Liver (tissue), 8 donors: ENCODE measurements at regions not wholly inside any gene's neighbourhood (a gene's known extent, or its start where the extent isn't known, plus 50 kb on each side); places are given as distances from the start of the nearest gene placed in this dataset.

Experiments
- DNase-seq: peaks from one replicate; pipeline ENCODE4 v3.0.0-alpha.2; 2017; ENCODE audit warnings: low spot score
- H3K27ac ChIP-seq, 2 donors: one replicate each; pipeline ENCODE4 v1.7.0; 2013; ENCODE audit warnings: inconsistent platforms in 2 of 2, low read length in 2 of 2, control low read depth in 1 of 2, low read depth in 1 of 2, mild to moderate bottlenecking in 1 of 2
- H3K27me3 ChIP-seq, 4 donors: one replicate each; pipeline versions ENCODE4 v1.6.1 to v1.7.0; 2013; ENCODE audit warnings: low read length in 3 of 4, inconsistent platforms in 1 of 4, mild to moderate bottlenecking in 1 of 4, moderate library complexity in 1 of 4; ENCODE audit not compliant: control insufficient read depth in 4 of 4, insufficient read depth in 4 of 4
- H3K36me3 ChIP-seq, 4 donors: one replicate each; pipeline versions ENCODE4 v1.6.1 to v1.7.0; 2013; ENCODE audit warnings: low read length in 3 of 4, mild to moderate bottlenecking in 3 of 4, low read depth in 1 of 4, moderate library complexity in 1 of 4; ENCODE audit not compliant: control insufficient read depth in 4 of 4, insufficient read depth in 3 of 4
- H3K4me1 ChIP-seq, 4 donors: one replicate each; pipeline versions ENCODE4 v1.6.1 to v1.7.0; 2013; ENCODE audit warnings: low read length in 3 of 4, mild to moderate bottlenecking in 3 of 4, moderate library complexity in 1 of 4; ENCODE audit not compliant: control insufficient read depth in 4 of 4, insufficient read depth in 4 of 4
- H3K4me3 ChIP-seq, 3 donors: one replicate each; pipeline versions ENCODE4 v1.6.1 to v1.7.0; 2013; ENCODE audit warnings: low read length in 3 of 3, control low read depth in 1 of 3, low read depth in 1 of 3, mild to moderate bottlenecking in 1 of 3
- H3K9ac ChIP-seq, 2 donors: one replicate each; pipeline ENCODE4 v1.7.0; 2013; ENCODE audit warnings: low read length in 2 of 2, mild to moderate bottlenecking in 2 of 2, moderate library complexity in 2 of 2, control low read depth in 1 of 2, low read depth in 1 of 2
- H3K9me3 ChIP-seq, 4 donors: one replicate each; pipeline versions ENCODE4 v1.6.1 to v1.7.0; 2013; ENCODE audit warnings: low read length in 3 of 4; ENCODE audit not compliant: control insufficient read depth in 4 of 4
- CTCF ChIP-seq: fragments of 150-350 bp; IDR thresholded peaks from 2 replicates; pipeline ENCODE4 v1.5.1; 2017; ENCODE audit warnings: improper control_type of control experiment, low read depth, low read length; ENCODE audit not compliant: missing input control
- EGR1 ChIP-seq, 2 donors: IDR thresholded peaks; 2 replicates each; pipeline ENCODE4 v1.6.1; 2016 to 2018; ENCODE audit warnings: antibody characterized with exemption in 2 of 2, low read depth in 2 of 2
- FOXA1 ChIP-seq: IDR thresholded peaks from 2 replicates; pipeline ENCODE4 v1.6.1; 2016; ENCODE audit warnings: antibody characterized with exemption
- FOXA2 ChIP-seq: IDR thresholded peaks from 2 replicates; pipeline ENCODE4 v1.6.1; 2016; ENCODE audit warnings: antibody characterized with exemption
- HNF4A ChIP-seq, 2 donors: conservative IDR thresholded peaks; 2 replicates each; pipeline ENCODE4 v1.6.1; 2016; ENCODE audit warnings: antibody characterized with exemption in 2 of 2, mild to moderate bottlenecking in 2 of 2
- HNF4G ChIP-seq: IDR thresholded peaks from 2 replicates; pipeline ENCODE4 v1.6.1; 2016; ENCODE audit warnings: antibody characterized with exemption
- JUND ChIP-seq, 2 donors: IDR thresholded peaks; 2 replicates each; pipeline ENCODE4 v1.6.1; 2016; ENCODE audit warnings: antibody characterized with exemption in 2 of 2
- NR2F2 ChIP-seq: IDR thresholded peaks from 2 replicates; pipeline ENCODE4 v1.6.1; 2016; ENCODE audit warnings: antibody characterized with exemption
- RXRA ChIP-seq, 2 donors: IDR thresholded peaks; 2 replicates each; pipeline ENCODE4 v1.6.1; 2017 to 2018; ENCODE audit warnings: antibody characterized with exemption in 2 of 2, mild to moderate bottlenecking in 1 of 2
- SP1 ChIP-seq: IDR thresholded peaks from 2 replicates; pipeline ENCODE4 v1.6.1; 2018; ENCODE audit warnings: antibody characterized with exemption, mild to moderate bottlenecking
- TAF1 ChIP-seq: conservative IDR thresholded peaks from 2 replicates; pipeline ENCODE4 v1.6.1; 2016; ENCODE audit warnings: antibody characterized with exemption, mild to moderate bottlenecking
- YY1 ChIP-seq: IDR thresholded peaks from 2 replicates; pipeline ENCODE4 v1.6.1; 2016; ENCODE audit warnings: antibody characterized with exemption, mild to moderate bottlenecking
- ZBTB33 ChIP-seq: IDR thresholded peaks from 2 replicates; pipeline ENCODE4 v1.6.1; 2016; ENCODE audit warnings: antibody characterized with exemption
- WGBS: extraction: QIAGEN DNeasy Blood & Tissue Kit; methylation state at CpG from one replicate; pipeline ENCODE4 v1.1.7; 2013; 5-methylcytosine and 5-hydroxymethylcytosine counted together
- TF ChIP-seq, protein P1 (sequence below): IDR thresholded peaks from 2 replicates; pipeline ENCODE4 v1.6.1; 2016; ENCODE audit warnings: antibody characterized with exemption
- donor health status: healthy.
- donor health status: healthy.
- donor health status: healthy.
- donor health status: healthy.
- donor health status: healthy.

- WGBS = 82% methylated on average over 5 of the region's 5 CpGs
- Histone ChIP-seq H3K9me3 (no peaks in the 10 kb centered on the region), H3K4me1 (peaks cover 0 to 13% (median 1%) of the 10 kb centered on the region in 4 donors), H3K4me3 (no peak overlapping the region), H3K9ac (no peak overlapping the region), H3K27me3 (no peaks in the 10 kb centered on the region), H3K27ac (no peak overlapping the region), H3K36me3 (no peaks in the 10 kb centered on the region)
- DNase-seq = no peak
- TF ChIP-seq TAF1 = no peak
- no peak for TF ChIP-seq ZBTB33
- no peak for TF ChIP-seq EGR1 (IDR thresholded peaks at IDR 0.05; ENCODE audit: low read depth in 2 of 2)
- no peak for TF ChIP-seq SP1
- no peak for TF ChIP-seq CTCF
- no peak for TF ChIP-seq HNF4G
- TF ChIP-seq YY1 = no peak
- no peak for TF ChIP-seq NR2F2
- TF ChIP-seq JUND (IDR thresholded peaks at IDR 0.05) = no peak
- TF ChIP-seq HNF4A (conservative IDR thresholded peaks at IDR 0.05) = no peak
- TF ChIP-seq FOXA2 = no peak
- TF ChIP-seq FOXA1 = no peak
These were observed 1606.3 kb upstream of the LRRTM3 start for GRCh38 chr10:65319493-65319892.

DNA sequence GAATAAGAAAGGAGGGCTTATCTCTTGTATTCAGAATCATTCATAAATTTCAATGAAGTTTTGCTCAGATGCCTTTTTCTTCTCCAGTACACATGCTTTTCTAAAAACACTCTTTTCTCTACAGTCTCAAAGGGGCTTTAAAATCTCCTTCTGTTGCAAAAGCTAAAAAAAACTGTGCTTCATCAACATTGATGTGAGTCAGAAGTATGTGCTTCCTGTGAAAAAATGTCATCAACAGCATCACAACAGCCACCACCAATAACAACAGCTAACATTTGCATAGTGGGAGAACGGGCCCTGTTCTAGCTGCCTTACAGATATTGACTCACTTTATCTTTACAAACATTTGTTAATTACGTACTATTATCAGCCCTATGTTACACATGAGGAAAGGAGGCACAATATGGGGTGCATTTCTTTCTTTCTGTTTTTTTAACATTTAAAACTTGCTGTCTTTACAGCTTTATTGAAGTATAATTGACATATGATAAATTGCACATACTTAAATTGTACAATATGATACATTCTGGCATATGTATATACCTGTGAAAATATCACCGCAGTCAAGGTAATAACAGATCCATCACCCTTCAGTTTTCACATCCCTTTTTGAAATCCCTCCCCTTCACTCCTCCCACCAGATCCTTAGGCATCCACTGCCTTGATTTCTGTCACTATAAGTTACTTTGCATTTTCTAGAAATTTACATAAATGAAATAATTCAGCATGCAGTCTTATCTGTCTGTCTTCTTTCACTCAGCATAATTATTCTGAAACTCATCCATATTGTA is 1605.4 kb upstream of the LRRTM3 start:
- no peak for TF ChIP-seq HNF4A (conservative IDR thresholded peaks at IDR 0.05)
- TF ChIP-seq, protein P1, sequence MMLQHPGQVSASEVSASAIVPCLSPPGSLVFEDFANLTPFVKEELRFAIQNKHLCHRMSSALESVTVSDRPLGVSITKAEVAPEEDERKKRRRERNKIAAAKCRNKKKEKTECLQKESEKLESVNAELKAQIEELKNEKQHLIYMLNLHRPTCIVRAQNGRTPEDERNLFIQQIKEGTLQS = no peak
- no peak for TF ChIP-seq ZBTB33
- no peak for TF ChIP-seq YY1
- TF ChIP-seq RXRA (IDR thresholded peaks at IDR 0.05) = no peak
- no peak for TF ChIP-seq CTCF
- 57% methylated on average over 3 of the region's 3 CpGs for WGBS
- H3K4me1 ChIP-seq = peaks cover 0 to 13% (median 1%) of the 10 kb centered on the region in 4 donors

More for the DNA sequence above, 1605.4 kb upstream of the LRRTM3 start:
- Histone ChIP-seq H3K27me3 (no peaks in the 10 kb centered on the region), H3K27ac (no peak overlapping the region), H3K9ac (no peak overlapping the region), H3K9me3 (no peaks in the 10 kb centered on the region), H3K4me3 (no peak overlapping the region), H3K36me3 (no peaks in the 10 kb centered on the region)
- DNase-seq = no peak
